DMS79 treated with DMSO at 0.1 percent for 48 hours (cell line): ENCODE measurements at regions not wholly inside any gene's neighbourhood (a gene's known extent, or its start where the extent isn't known, plus 50 kb on each side); places are given as distances from the start of the nearest gene placed in this dataset.

Source experiments
- DNase-seq: peaks from one replicate; lab custom pipeline; 2025; lab: John Stamatoyannopoulos, UW

DNA sequence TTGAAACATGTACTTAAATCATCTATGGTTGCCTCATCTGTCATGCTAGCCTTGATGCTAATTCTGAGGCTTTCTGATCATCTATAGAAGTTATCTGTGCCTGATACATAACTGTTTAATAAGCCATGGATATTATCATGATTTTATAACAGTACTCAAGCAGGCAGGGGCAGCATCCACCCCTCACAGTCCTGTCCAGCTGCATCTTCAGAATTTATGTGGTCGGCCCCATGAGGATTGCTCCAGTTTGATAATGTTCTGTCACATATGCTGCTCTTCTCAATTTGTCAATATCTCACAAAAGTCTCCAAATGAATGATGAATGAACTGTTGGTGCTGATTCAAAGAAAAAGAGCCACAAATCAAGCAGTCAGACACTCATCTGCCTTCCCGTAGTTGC, 335.1 kb upstream of the POM121L12 start:
- DNase-seq: no peak

GRCh38 chr7:52695973-52696595, 339.3 kb upstream of the POM121L12 start:
- peak; percentile 64 for DNase-seq

GRCh38 chr7:52691257-52691656, 344.2 kb upstream of the POM121L12 start:
- no peak for DNase-seq

DNA sequence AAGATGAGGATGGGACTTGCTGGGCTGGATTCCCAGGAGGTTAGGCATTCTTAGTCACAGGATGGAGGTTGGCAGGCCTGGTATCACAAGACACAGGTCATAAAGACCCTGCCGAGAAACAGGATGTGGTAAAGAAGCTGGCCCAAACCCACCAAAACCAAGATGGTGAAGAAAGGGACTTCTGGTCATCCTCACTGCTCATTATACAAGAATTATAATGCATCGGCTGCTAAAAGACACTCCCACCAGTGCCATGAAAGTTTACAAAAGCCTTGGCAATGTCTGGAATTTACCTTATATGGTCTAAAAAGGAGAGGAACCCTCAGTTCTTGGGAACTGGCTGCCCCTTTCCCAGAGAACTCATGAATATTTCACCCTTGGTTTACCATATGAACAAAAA, 345.5 kb upstream of the POM121L12 start:
- no peak for DNase-seq

DNA sequence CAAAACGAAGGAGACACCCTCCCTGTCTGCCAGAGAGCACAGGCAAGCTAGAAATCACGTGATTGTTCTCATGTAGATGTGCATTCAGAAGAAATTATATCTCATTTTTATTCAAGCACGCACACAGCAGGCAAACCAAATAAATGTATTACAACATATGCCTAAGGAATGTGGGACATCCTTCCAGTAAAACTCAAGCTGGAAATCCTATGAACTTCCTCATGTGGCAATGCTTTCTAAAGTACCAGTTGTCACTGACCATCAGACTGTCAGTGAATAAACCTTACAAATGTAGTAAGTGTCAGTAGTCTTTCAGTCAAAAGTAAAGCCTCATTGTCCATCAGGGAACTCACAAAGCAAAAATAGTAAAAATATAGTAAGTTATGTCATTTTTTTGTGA, 350.1 kb upstream of the POM121L12 start:
- DNase-seq: no peak

- DNase-seq: no peak
Observed at GRCh38 chr7:52684388-52684787, 351.0 kb upstream of the POM121L12 start.

DNA sequence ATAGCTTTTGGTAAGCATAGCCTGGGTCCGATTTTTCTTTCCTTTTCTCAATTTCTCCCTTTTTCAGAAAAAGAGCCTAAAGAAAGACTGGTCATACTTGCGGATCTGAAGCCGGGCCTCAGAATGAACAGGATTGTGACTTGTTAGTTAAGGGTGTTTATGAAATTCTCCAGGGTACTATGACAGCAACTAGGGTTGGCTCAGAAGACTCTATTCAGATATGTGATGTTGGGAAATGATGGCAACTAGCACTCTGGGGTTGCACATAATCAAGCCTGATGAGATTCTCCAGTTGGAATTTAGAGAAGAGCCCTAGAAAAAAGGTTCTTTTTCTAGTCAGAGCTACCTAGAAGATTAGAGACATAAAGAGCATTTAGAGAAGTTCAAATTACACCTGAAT, 352.4 kb upstream of the POM121L12 start:
- no peak for DNase-seq

GRCh38 chr7:52670608-52671225, 364.7 kb upstream of the POM121L12 start:
- no peak for DNase-seq

DNA sequence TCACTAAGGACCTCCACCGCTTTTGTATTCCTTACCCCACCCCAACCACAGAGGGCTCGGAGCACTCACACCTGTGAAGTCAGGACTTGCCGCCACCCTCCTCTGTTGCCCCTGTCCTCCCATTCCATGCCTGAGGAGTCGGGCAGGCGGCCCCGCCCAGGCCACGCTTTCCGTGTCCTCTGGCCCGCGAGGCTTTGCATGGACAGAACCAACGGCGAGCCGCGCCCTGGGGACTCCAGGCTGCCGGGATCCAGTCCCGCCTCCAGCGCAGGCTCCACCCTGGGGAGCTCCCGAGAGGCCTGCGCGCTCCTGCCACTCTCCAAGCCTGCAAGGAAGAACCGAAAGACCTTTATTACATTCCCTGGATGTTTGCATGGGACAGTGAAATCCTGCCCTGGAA, 366.4 kb upstream of the POM121L12 start:
- DNase-seq: no peak

DNA sequence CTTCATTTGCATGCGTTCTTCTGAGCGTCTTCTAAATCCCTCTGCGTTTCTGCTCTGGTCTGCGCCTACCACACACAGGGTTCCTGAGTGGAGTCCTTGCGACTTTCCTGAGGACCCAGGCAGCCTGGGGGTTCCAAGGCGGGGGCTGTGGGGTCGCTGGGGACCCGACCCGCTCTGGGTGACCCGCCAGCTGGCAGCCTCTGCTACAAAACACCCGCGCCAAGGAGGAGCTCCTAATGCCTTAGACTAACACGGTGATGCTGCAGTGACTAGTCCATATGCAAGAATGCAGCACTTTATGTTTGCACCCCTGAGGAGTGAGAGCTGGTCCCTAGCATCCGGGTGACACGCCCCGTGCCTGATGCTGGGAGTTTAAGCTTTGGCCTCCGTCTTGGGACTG, 367.0 kb upstream of the POM121L12 start:
- DNase-seq: no peak

GRCh38 chr7:52659178-52659577, 376.3 kb upstream of the POM121L12 start:
- no peak for DNase-seq

DNA sequence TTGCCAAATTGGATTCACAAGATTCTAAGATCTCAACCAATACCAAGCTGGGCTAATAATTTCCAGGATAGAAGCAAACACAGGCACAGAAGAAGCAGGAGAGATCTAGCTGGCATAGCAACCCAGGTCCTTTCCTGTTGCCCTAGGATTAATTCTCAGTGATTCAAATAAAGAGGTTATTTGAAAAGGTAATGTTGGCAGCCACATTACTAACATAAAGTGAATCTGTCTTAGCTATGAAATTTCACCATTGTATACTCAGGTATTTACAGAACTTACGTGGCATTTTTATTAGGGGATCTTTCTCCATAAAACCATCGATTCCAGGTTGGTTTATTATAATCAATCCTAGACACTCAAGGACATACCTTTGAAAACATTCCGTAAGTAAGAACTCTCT, 379.3 kb upstream of the POM121L12 start:
- no peak for DNase-seq

DNA sequence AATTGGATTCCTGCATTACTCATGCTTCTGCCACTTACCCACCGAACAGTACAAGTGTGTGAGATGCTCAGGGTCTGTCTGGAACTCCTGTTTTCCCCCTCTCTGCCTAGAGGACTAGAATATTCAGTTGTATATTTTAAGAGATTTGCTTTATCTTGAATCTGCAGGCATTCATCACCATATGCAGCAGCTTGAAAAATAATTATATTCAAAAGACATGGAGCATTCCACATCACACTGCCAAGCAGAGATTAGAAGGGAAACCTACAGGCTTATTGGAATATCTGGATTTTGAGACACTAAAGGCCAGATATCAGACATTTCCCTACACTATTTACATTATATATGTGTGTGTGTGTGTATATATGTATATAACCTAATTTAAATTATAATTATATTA, 382.8 kb upstream of the POM121L12 start:
- no peak for DNase-seq

- DNase-seq: no peak
Observed at GRCh38 chr7:52648872-52649271, 386.6 kb upstream of the POM121L12 start.

DNA sequence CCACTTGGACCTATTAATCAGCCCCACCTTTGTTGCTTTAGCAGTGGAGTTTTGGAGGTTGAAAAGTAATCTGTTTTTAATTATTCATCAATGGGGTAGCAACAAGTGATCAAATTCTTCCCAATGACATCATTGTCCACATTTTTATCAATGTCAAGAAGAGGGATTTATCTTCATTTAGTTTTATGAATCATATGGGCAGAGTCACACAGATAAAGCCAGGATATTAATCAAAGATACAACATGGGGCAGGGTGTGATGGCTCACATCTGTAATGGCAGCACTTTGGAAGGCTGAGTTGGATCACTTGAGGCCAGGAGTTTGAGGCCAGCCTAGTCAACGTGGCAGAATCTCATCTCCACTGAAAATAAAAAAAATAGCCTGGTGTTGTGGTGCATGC, 388.4 kb upstream of the POM121L12 start:
- DNase-seq: no peak

DNA sequence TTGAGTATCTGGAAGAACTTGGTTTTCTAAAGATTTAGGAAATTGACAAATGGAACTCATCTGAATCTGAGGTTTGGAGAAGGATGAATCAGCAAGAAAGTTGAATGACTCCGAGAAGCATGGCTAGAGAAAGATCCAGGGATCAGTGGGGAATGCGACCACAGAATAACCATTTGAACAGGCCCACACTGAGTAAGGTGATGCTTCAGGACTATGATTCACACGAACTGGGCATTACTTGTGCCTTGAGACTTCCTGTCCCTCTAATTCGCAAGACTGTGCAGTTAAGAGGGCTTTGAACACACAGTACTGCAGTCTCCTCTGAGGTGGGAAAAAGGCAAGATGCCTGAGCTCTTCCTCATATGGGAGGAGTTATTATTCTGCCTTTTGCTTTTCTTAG, 395.5 kb upstream of the POM121L12 start:
- DNase-seq: no peak

DNA sequence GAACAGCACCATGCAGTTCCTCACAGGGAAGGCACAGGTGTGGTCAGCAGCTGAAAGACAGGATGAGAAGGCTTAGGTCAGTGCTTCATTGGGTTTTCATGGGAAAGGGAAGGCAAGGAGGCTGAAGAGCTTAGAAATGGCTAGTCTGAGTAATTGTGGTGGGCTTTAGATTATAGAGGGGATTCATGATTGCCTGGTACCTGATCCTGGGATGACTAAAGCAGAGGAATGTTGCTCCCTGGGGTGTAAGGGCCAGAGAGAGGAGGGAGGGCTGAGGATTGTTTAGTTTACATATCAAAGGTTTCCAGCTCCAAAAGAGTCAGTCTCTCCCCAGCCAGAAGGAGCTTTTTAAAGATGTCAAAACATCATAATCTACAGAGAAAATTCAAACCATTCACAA, 396.3 kb upstream of the POM121L12 start:
- DNase-seq: no peak

GRCh38 chr7:52635021-52635420, 400.4 kb upstream of the POM121L12 start:
- no peak for DNase-seq

DNA sequence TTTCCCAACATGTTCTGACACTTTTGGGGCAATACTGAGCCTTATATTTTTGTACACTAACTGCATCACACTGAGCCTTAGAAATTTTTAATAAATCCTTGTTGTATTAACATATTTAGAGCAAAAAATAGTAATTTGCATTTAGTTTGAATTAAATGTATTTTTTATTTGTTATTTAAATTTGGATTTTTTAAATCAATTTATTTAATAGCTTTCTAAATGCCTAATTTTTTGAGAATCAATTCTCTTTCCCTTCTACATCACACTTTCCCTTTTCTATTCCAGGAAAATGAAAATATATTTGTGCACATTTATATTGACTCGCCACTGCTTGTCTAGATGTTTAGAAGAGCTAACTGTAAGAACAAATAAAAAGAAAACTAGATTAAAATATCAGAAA, 414.6 kb upstream of the POM121L12 start:
- DNase-seq: no peak

- DNase-seq: no peak
Observed at GRCh38 chr7:52616552-52616951, 418.9 kb upstream of the POM121L12 start.

GRCh38 chr7:52615021-52615695, 420.3 kb upstream of the POM121L12 start:
- no peak for DNase-seq

- DNase-seq: no peak
Observed at GRCh38 chr7:52609511-52609910, 425.9 kb upstream of the POM121L12 start.

DNA sequence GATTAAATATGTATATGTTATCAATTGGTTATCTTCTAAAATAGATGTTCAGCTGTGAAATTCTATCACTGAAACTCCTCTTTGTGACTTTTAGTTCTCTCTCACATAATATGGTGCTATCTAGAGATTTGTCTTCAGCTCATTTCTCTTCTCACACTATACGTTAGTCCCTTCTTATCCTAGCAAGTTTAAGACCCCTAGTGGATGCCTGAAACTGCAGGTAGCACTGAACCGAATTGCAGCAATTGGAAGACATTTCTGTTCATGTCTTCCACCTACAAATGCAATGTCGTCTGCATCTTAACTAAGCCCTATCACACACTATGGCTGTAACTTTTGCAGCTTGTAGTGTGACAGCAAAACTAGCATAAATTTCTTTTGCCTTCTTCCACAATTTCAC, 442.7 kb upstream of the POM121L12 start:
- no peak for DNase-seq

DNA sequence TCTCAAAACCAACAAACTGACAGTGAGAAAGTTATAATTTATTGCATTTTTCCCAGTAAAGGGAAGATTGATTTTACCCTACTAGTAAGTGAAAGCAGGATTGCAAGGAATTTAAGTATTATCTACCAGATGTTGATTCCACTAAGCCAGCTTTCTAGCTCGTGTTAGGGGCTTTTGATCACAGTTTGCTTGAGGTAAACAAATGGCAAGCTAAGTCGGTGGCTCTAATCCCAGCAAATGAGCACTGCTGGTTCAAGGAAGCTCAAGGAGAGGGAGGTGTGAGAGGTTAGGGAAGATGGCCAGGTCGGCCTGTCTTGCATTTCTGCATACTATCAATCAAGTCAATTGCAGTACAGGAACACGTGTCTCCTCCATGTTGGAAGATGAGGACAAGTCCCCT, 448.7 kb upstream of the POM121L12 start:
- no peak for DNase-seq
